GM18520 (cell line): ENCODE measurements at regions not wholly inside any gene's neighbourhood (a gene's known extent, or its start where the extent isn't known, plus 50 kb on each side); places are given as distances from the start of the nearest gene placed in this dataset.
"Not testable (repeated sequence)": the region's sequence is repeated elsewhere in the genome, so short reads cannot be mapped to it uniquely, and the experiment has no call there.

Experiments
- ATAC-seq: cut with Tn5 transposase; IDR thresholded peaks from one replicate; pipeline ENCODE4 v1.9.1; 2021; ENCODE audit not compliant: unreplicated experiment

DNA sequence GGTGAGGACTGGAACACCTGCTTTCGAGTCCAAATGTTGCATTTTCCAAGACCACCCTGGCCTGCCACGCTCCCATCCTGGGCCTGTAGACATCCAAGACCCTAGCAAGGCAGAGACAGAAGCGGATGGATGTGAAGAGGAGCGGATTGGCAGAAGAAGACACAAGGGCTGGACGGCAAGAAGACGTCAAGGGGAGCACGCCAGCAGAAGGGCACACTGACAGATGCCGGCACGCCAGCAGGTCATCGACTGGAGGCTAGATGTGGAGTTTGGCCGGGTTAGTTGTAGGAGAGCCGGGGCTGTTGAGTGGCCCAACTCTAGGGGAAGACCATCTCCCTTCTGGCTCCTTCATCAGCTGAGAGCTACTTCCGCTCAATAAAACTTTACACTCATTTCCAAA is 251.6 kb downstream of the ZWINT start:
- ATAC-seq, result no peak

DNA sequence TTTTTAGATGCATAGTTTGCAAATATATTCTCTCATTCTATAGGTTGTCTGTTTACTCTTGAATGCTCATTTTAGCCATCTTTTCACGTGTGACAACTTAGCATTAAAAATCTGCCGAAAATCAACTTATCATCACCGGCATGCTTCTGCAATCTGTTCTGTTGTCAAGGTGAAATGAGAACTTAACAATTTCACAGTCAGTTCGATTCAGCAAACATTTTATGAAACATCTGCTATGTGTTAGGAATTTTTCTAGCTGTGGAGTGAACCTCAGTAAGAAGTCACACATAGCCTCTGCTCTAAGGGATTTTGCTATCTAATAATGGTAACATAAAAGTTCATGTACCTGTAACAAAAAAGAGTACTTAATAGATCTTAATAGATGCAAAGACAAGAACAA is 256.1 kb downstream of the ZWINT start:
- ATAC-seq, result no peak

DNA sequence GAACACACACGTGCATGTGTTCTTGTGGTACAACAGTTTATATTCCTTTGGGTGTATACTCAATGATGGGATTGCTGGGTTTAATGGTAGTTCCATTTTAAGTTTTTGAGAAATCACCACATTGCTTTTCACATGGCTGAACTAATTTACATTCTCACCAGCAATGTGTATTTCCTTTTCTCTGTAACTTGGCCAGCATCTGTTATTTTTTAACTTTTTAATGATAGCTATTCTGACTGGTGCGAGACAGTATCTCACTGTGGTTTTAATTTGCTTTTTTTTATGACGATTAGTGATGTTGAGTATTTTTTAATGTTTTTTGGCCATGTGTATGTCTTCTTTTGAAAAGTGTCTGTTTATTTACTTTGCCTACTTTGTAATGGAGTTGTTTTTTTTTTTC is 256.6 kb downstream of the ZWINT start:
- ATAC-seq, result no peak

DNA sequence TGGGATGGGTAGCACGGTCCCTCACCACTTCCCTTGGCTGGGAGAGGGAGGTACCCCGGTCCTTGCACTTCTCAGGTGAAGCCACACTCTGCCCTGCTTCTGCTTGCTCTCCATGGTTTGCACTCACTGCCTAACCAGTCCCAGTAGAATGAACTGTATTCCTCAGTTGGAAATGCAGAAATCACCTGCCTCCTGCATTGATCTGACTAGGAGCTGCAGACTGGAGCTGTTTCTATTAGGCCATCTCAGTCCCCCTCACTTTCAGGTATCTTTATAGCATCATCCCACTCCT is 264.9 kb downstream of the ZWINT start:
- ATAC-seq, result no peak

- ATAC-seq, result no peak
Measured at GRCh38 chr10:56095506-56096225, 265.4 kb downstream of the ZWINT start.

- ATAC-seq, result not testable (repeated sequence)
Measured at GRCh38 chr10:56093645-56094044, 267.4 kb downstream of the ZWINT start.

DNA sequence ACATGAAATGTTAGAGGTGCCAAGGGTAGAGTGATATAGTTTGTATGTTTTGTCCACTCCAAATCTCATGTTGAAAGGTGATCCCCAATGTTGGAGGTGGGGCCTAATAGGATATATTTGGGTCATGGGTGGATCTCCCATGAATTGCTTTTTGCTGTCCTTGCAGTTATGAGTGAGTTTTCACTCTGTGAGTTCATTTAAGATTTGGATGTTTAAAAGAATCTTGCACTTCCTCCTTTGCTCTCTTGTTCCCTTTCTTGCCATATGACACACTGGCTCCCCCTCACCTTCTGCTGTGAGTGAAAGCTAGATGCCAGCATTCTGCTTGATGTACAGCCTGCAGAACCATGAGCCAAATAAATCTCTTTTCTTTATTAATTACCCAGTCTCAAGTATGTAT is 269.2 kb downstream of the ZWINT start:
- ATAC-seq, result no peak

- ATAC-seq, result no peak
Measured at GRCh38 chr10:56090914-56091540, 270.0 kb downstream of the ZWINT start.

DNA sequence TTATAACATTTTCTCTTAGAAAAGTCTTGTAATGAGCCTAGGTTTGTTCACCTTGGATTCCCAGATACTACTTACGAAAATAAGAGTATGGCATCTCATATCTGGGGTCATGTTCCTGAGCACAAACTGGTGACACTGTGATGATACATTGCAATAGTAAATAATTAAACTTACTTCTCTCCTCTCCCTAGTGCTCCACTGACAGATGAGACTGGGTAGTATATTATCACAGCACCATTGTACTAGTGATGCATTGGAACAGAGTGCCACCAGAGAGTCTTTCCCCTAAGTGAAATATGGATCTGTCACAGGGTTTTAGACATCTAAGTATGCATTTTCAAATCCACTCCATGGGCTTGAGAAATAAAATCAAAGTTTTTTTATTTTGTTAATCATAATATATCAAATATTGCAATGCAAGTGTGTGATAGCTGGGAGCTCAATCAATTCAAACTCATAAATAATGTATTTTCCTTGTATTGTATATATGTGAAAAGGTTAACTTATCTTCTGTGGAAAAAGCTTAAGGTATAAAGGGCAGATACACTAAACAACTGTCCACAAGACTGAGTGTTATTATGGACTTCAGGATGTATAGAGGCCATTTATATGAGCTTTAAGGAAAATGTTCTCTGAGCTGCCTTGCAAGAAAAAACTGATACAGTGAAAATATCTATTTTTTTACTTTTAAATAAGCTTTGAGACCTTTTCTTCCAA is 275.5 kb downstream of the ZWINT start:
- no peak for ATAC-seq

- ATAC-seq, result no peak
Measured at GRCh38 chr10:56082169-56082568, 278.9 kb downstream of the ZWINT start.

- ATAC-seq, result no peak
Measured at GRCh38 chr10:56068473-56069263, 292.4 kb downstream of the ZWINT start.

DNA sequence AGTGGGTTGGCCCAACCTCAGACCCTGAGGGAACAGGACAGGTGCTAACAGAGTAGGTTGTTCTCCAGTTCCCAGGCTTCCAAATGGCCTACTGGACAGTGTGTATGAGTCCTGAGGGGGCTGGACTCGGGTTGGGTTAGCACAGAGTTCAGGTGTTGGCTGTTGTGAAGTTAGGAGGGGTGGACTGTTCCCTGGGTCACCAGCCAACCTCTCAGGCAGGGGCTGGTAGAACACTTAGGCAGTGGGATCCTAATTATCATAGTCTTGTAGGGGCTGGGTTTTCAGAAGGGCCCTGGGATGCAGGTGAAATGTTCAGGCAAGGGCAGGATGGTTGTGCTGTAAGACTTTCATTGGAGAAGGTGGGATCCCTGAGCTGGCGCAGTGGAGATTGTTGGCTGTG is 293.0 kb downstream of the ZWINT start:
- no peak for ATAC-seq

DNA sequence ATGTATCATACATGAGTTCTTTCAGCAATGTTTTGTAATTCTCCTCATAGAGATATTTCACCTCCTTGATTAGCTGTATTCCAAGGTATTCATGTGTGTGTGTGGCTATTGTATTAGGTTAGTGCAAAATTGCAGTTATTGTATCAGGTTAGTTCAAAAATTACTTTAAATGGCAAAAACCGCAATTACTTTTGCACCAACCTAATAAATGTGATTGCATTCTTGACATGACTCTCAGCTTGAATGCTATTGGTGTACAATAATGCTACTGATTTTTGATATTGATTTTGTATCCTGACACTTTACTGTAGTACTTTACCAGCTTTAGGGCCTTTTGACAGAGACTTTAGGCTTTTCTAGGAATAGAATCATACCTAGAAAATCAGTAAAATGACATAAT is 297.4 kb downstream of the ZWINT start:
- ATAC-seq, result no peak

DNA sequence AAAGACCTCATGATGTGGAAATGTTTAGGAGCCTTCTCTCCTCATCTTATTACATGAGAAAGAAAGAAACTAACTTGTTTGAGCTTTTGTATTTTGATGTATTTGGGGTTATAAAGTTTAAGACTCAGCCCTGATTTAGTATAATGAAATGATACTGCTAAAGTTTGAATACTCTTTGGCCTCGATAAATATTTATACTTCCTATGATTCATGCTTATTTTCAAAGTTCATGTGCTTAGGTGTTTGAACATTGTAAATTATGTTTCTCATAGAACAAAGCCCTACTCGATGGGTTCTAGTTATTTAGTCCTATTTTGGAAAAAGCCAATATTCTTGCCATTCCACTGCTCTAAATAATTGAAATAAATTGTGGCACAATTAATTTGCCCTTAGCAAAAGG is 303.2 kb downstream of the ZWINT start:
- no peak for ATAC-seq

GRCh38 chr10:56035489-56035888 is 325.6 kb downstream of the ZWINT start:
- no peak for ATAC-seq

GRCh38 chr10:56028298-56029132 is 332.5 kb downstream of the ZWINT start:
- no peak for ATAC-seq

DNA sequence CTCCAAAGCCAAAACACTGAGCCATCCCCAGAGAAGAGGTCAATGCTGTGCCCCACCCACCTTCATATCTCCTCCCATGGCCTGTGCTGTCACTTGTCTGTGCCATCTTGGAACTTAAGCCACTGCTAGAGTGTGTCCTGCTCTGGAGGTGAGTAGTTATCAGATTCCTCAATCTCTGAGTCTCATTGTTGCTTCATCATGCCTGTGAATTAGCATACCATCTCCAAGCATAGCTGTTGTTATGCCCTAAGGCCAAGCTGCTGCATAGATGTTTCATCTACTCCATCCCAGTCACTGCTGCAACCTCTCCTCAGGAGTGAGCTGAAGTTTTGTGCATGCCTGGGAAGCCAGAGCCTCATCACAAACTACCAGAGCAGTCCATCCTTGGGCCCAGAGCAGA is 349.0 kb downstream of the ZWINT start:
- ATAC-seq, result no peak

DNA sequence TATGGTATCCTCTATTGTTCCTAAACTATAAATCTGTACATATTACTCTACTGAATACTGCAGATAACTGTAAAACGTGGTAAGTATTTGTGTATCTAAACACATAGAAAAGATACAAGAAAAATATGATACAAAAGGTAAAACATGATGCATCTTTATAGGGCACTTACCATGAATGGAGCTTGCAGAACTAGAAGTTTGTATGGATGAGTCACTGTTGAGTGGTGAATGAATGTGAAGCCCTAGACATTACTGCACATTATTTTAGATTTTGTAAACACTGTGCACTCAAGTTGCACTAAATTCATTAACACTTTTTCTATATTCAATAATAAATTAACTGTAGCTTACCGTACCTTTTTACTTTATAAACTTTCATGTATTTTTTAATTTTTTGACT is 357.5 kb downstream of the ZWINT start:
- no peak for ATAC-seq

- ATAC-seq, result no peak
Measured at GRCh38 chr10:55989188-55989587, 371.9 kb downstream of the ZWINT start.

- no peak for ATAC-seq
Measured at GRCh38 chr10:55979203-55979602, 381.9 kb downstream of the ZWINT start.

- ATAC-seq, result no peak
Measured at GRCh38 chr10:55966101-55966500, 395.0 kb downstream of the ZWINT start.
